Activated CD4-positive, alpha-beta memory T cell treated with anti-CD3 and anti-CD28 coated beads, Interleukin-2, amount 10 ng/mL, durations not matched to agents 7 days and 5 days (primary cell): ENCODE measurements at regions not wholly inside any gene's neighbourhood (a gene's known extent, or its start where the extent isn't known, plus 50 kb on each side); places are given as distances from the start of the nearest gene placed in this dataset.
"Not testable (repeated sequence)": the region's sequence is repeated elsewhere in the genome, so short reads cannot be mapped to it uniquely, and the experiment has no call there.

Source experiments
- CTCF ChIA-PET: fragments of 350-600 bp; sonication (Branson Sonifier 250); formaldehyde crosslinking; loops from one replicate; lab custom pipeline; 2021; ENCODE audit warnings: antibody characterized with exemption, inconsistent platforms; lab: Charles Lee
- POLR2A ChIA-PET: fragments of 350-600 bp; sonication (Branson Sonifier 250); formaldehyde crosslinking; loops from one replicate; lab custom pipeline; 2021; ENCODE audit warnings: antibody characterized with exemption; lab: Charles Lee
- DNase-seq: peaks from one replicate; pipeline ENCODE4 v3.0.0-alpha.2; 2020
- H3K27ac Mint-ChIP-seq: one replicate; pipeline ENCODE4 v1.8.0; 2021; ENCODE audit warnings: mild to moderate bottlenecking, mixed read lengths
- H3K27me3 Mint-ChIP-seq: one replicate; pipeline ENCODE4 v1.8.0; 2021; ENCODE audit warnings: mixed read lengths
- H3K36me3 Mint-ChIP-seq: one replicate; pipeline ENCODE4 v1.8.0; 2021; ENCODE audit warnings: low read depth, mixed read lengths
- H3K4me1 Mint-ChIP-seq: one replicate; pipeline ENCODE4 v1.8.0; 2021; ENCODE audit warnings: mixed read lengths
- H3K4me3 Mint-ChIP-seq: one replicate; pipeline ENCODE4 v1.8.0; 2021; ENCODE audit warnings: mild to moderate bottlenecking, mixed read lengths
- H3K9me3 Mint-ChIP-seq: one replicate; pipeline ENCODE4 v1.8.0; 2021; ENCODE audit warnings: mixed read lengths

GRCh38 chr15:29648415-29648814 lies 173.9 kb downstream of the TJP1 start:
- POLR2A ChIA-PET, CTCF ChIA-PET, H3K27me3 Mint-ChIP-seq: not testable (repeated sequence)

DNA sequence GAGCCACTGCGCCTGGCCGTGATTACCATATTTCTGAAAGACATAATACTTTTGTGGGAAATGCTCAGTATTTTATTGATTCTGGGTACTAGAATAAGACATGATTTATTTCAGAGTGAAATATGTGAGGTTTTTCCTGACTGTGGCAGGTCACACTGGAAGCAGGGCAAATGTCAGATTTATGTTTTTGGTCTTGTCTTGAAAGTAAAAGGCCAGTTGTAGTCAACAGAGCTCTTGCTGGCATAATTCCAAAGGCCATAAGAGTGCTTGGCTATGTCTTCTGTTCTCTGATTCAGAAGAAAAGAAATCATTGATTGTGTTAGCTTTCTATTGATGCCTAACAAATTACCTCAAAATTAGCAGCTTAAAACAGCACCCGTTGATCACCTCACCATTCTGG lies 176.4 kb downstream of the TJP1 start:
- DNase-seq: no peak
- H3K4me1 Mint-ChIP-seq: no peaks in the 10 kb centered on the region
- no peak overlapping the region for H3K4me3 Mint-ChIP-seq
- no peaks in the 10 kb centered on the region for H3K36me3 Mint-ChIP-seq
- H3K27me3 Mint-ChIP-seq: no peaks in the 10 kb centered on the region
- ChIA-PET CTCF (no interaction called here), POLR2A (no interaction called here)
- H3K9me3 Mint-ChIP-seq: peaks cover 15% of the 10 kb centered on the region
- no peak overlapping the region for H3K27ac Mint-ChIP-seq

More at GRCh38 chr15:29648415-29648814, 173.9 kb downstream of the TJP1 start:
- not testable (repeated sequence) for H3K36me3 Mint-ChIP-seq, H3K4me1 Mint-ChIP-seq, DNase-seq, H3K27ac Mint-ChIP-seq, H3K4me3 Mint-ChIP-seq
- peaks cover 16% of the 10 kb centered on the region for H3K9me3 Mint-ChIP-seq

GRCh38 chr15:29644361-29644760 lies 177.9 kb downstream of the TJP1 start:
- H3K27ac Mint-ChIP-seq, H3K4me1 Mint-ChIP-seq, H3K27me3 Mint-ChIP-seq, H3K36me3 Mint-ChIP-seq, POLR2A ChIA-PET, H3K4me3 Mint-ChIP-seq, DNase-seq, CTCF ChIA-PET: not testable (repeated sequence)
- H3K9me3 Mint-ChIP-seq: peaks cover 15% of the 10 kb centered on the region

DNA sequence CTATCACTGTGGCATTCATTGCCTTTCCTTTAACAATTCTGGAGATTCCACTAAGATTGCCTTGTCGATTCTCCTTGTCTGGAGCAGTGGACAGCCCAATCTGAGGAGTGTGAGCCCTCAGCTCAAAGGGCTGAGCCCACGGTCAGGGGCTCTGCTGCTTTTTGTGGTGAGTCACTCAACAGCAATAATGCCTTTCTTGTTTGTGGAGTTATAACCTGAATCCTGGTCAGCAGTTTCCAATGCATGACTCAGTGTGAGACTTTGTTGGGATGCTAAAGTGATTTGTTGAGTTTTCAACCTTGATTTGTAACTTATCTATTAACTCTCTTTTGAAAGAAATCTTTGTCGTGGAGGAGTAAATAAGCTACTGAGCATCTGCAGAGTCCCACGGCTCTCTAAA lies 183.5 kb downstream of the TJP1 start:
- H3K36me3 Mint-ChIP-seq: no peaks in the 10 kb centered on the region
- H3K4me3 Mint-ChIP-seq: no peak overlapping the region
- H3K27ac Mint-ChIP-seq: no peak overlapping the region
- no peaks in the 10 kb centered on the region for H3K4me1 Mint-ChIP-seq
- H3K9me3 Mint-ChIP-seq: peaks cover 3% of the 10 kb centered on the region
- CTCF ChIA-PET: no interaction called here
- POLR2A ChIA-PET: no interaction called here
- no peak for DNase-seq
- H3K27me3 Mint-ChIP-seq: no peaks in the 10 kb centered on the region

GRCh38 chr15:29638011-29638410 lies 184.3 kb downstream of the TJP1 start:
- DNase-seq: no peak
- Mint-ChIP-seq H3K4me1 (no peaks in the 10 kb centered on the region), H3K27ac (no peak overlapping the region), H3K36me3 (no peaks in the 10 kb centered on the region), H3K4me3 (no peak overlapping the region), H3K27me3 (no peaks in the 10 kb centered on the region), H3K9me3 (no peaks in the 10 kb centered on the region)
- CTCF ChIA-PET: no interaction called here
- POLR2A ChIA-PET: interaction anchor here (0.9 kb wide), 1 partner anchor 15 kb away, joined by 3 read pairs; no protein-coding TSS in a partner anchor

- ChIA-PET POLR2A (interaction anchor here (0.9 kb wide), 1 partner anchor 15 kb away, joined by 3 read pairs; no protein-coding TSS in a partner anchor), CTCF (no interaction called here)
- Mint-ChIP-seq H3K9me3 (no peaks in the 10 kb centered on the region), H3K36me3 (no peaks in the 10 kb centered on the region), H3K27ac (no peak overlapping the region), H3K4me3 (no peak overlapping the region), H3K4me1 (no peaks in the 10 kb centered on the region), H3K27me3 (no peaks in the 10 kb centered on the region)
- no peak for DNase-seq
Measured at GRCh38 chr15:29637555-29637954, 184.7 kb downstream of the TJP1 start.

- CTCF ChIA-PET: no interaction called here
- Mint-ChIP-seq H3K4me1 (no peaks in the 10 kb centered on the region), H3K4me3 (no peak overlapping the region), H3K36me3 (no peaks in the 10 kb centered on the region), H3K9me3 (no peaks in the 10 kb centered on the region), H3K27ac (no peak overlapping the region), H3K27me3 (no peaks in the 10 kb centered on the region)
- POLR2A ChIA-PET: no interaction called here
- DNase-seq: no peak
Measured at GRCh38 chr15:29636921-29637320, 185.3 kb downstream of the TJP1 start.

DNA sequence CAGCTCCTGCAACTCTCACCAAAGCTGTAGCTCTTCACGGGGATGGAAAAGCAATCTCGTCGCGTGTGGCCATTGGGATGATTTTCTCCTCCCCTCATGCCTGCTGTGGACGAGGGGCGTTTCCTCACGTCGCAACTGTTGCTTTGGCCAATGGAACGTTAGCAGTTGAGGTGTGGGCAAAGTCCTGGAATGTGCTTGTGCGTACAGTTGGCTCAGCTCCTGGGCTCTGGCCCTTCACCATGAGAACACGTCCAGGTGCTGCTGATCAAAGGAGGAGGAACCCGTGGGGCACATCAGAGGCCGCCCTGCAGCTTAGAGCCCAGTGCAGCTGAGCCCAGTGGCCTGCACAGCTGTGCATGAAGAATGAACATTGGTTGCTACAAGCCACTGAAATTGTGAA lies 186.1 kb downstream of the TJP1 start:
- DNase-seq: no peak
- POLR2A ChIA-PET: no interaction called here
- H3K4me1 Mint-ChIP-seq: no peaks in the 10 kb centered on the region
- no peaks in the 10 kb centered on the region for H3K36me3 Mint-ChIP-seq
- CTCF ChIA-PET: no interaction called here
- no peak overlapping the region for H3K27ac Mint-ChIP-seq
- no peak overlapping the region for H3K4me3 Mint-ChIP-seq
- H3K9me3 Mint-ChIP-seq: no peaks in the 10 kb centered on the region
- no peaks in the 10 kb centered on the region for H3K27me3 Mint-ChIP-seq

- H3K36me3 Mint-ChIP-seq: no peaks in the 10 kb centered on the region
- H3K9me3 Mint-ChIP-seq: no peaks in the 10 kb centered on the region
- no peak overlapping the region for H3K27ac Mint-ChIP-seq
- CTCF ChIA-PET: no interaction called here
- H3K27me3 Mint-ChIP-seq: no peaks in the 10 kb centered on the region
- H3K4me3 Mint-ChIP-seq: no peak overlapping the region
- no peaks in the 10 kb centered on the region for H3K4me1 Mint-ChIP-seq
- no peak for DNase-seq
- POLR2A ChIA-PET: no interaction called here
Measured at GRCh38 chr15:29635513-29636098, 186.7 kb downstream of the TJP1 start.

GRCh38 chr15:29633971-29634370 lies 188.3 kb downstream of the TJP1 start:
- Mint-ChIP-seq H3K4me1 (no peaks in the 10 kb centered on the region), H3K9me3 (no peaks in the 10 kb centered on the region), H3K36me3 (no peaks in the 10 kb centered on the region), H3K27ac (no peak overlapping the region), H3K27me3 (no peaks in the 10 kb centered on the region), H3K4me3 (no peak overlapping the region)
- POLR2A ChIA-PET: no interaction called here
- DNase-seq: no peak
- CTCF ChIA-PET: no interaction called here

DNA sequence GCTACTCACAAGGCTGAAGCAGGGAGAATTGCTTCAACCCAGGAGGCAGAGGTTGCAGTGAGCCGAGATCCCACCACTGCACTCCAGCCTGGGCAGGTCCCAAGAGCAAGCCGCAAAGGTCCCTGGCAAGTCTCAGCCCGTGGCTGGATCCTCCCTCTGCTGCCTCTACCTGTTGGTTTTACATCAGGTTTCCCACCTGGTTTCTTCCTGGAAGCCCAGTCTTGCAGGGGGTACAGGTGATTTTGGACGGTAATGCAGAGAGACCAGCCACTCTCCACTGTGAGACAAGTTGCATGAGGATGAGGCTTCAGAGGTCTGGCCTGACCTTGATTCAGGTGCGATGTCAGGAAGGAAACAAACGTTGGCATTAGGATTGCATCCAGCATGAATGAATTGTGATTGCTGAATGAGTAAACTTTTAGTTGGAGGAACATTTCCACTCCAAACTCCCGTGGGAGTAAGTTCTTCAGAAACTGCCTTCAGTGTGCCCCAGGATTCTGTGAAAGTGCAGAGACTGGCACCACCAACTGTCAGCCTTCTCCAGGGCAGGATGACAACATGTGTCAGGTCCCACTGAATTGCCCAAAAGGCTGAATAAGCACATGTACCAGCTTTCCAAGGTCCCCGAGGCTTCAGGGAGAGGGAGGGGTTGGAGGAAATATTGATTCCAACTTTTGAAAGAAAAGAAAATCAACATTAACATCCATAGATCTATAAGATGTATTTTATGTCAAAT lies 189.4 kb downstream of the TJP1 start:
- no peak overlapping the region for H3K4me3 Mint-ChIP-seq
- no peaks in the 10 kb centered on the region for H3K36me3 Mint-ChIP-seq
- no peaks in the 10 kb centered on the region for H3K9me3 Mint-ChIP-seq
- no peaks in the 10 kb centered on the region for H3K4me1 Mint-ChIP-seq
- no peak overlapping the region for H3K27ac Mint-ChIP-seq
- CTCF ChIA-PET: no interaction called here
- POLR2A ChIA-PET: no interaction called here
- no peak for DNase-seq
- no peaks in the 10 kb centered on the region for H3K27me3 Mint-ChIP-seq

GRCh38 chr15:29631076-29632070 lies 190.9 kb downstream of the TJP1 start:
- H3K27me3 Mint-ChIP-seq: no peaks in the 10 kb centered on the region
- H3K4me3 Mint-ChIP-seq: no peak overlapping the region
- H3K27ac Mint-ChIP-seq: no peak overlapping the region
- H3K36me3 Mint-ChIP-seq: no peaks in the 10 kb centered on the region
- ChIA-PET POLR2A (no interaction called here), CTCF (no interaction called here)
- no peaks in the 10 kb centered on the region for H3K9me3 Mint-ChIP-seq
- no peak for DNase-seq
- H3K4me1 Mint-ChIP-seq: no peaks in the 10 kb centered on the region

DNA sequence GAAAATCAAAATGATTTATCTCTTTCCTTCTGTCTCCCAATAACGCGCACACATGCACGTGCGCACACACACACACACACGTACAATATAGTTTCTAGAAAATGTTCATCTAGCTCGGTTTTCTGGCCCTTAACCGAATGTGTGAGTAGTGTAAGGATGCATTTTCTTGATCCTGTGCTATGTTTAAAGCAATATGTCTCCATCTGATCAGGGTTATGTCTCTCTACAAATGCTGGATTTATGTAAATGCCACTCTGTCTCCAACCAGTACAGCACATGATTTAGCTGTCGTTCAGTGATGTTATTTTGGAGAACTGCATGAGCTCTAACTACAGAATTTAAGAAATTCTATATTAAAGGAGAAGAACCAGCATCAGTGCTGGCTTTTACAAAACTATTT lies 198.0 kb downstream of the TJP1 start:
- ChIA-PET CTCF (no interaction called here), POLR2A (no interaction called here)
- H3K36me3 Mint-ChIP-seq: no peaks in the 10 kb centered on the region
- no peaks in the 10 kb centered on the region for H3K9me3 Mint-ChIP-seq
- DNase-seq: no peak
- H3K4me1 Mint-ChIP-seq: no peaks in the 10 kb centered on the region
- no peak overlapping the region for H3K4me3 Mint-ChIP-seq
- no peak overlapping the region for H3K27ac Mint-ChIP-seq
- no peaks in the 10 kb centered on the region for H3K27me3 Mint-ChIP-seq
